Immature natural killer cell (primary cell): ENCODE measurements at regions not wholly inside any gene's neighbourhood (a gene's known extent, or its start where the extent isn't known, plus 50 kb on each side); places are given as distances from the start of the nearest gene placed in this dataset.

Source experiments
- DNase-seq, 3 donors: peaks; one replicate each; pipeline ENCODE4 v3.0.0; 2022; ENCODE audit warnings: mixed read lengths in 1 of 3
- H3K27ac Mint-ChIP-seq, 6 donors: one replicate each; pipeline ENCODE4 v1.8.0; 2020; ENCODE audit warnings: mixed read lengths in 6 of 6, mild to moderate bottlenecking in 5 of 6, inconsistent platforms in 4 of 6, moderate library complexity in 3 of 6
- H3K27me3 Mint-ChIP-seq, 3 donors: one replicate each; pipeline ENCODE4 v1.8.0; 2020 to 2021; ENCODE audit warnings: low read depth in 3 of 3, mild to moderate bottlenecking in 3 of 3, mixed read lengths in 3 of 3, moderate library complexity in 3 of 3, inconsistent platforms in 1 of 3
- H3K36me3 Mint-ChIP-seq, 3 donors: one replicate each; pipeline ENCODE4 v1.8.0; 2020; ENCODE audit warnings: mixed read lengths in 3 of 3, inconsistent platforms in 2 of 3, mild to moderate bottlenecking in 2 of 3
- H3K4me1 Mint-ChIP-seq, 2 donors: one replicate each; pipeline ENCODE4 v1.8.0; 2020; ENCODE audit warnings: inconsistent platforms in 2 of 2, mild to moderate bottlenecking in 2 of 2, mixed read lengths in 2 of 2, moderate library complexity in 1 of 2
- H3K4me3 Mint-ChIP-seq, 5 donors: one replicate each; pipeline ENCODE4 v1.8.0; 2020; ENCODE audit warnings: mild to moderate bottlenecking in 5 of 5, mixed read lengths in 5 of 5, inconsistent platforms in 3 of 5, moderate library complexity in 3 of 5
- H3K9me3 Mint-ChIP-seq, 6 donors: one replicate each; pipeline ENCODE4 v1.8.0; 2020; ENCODE audit warnings: mild to moderate bottlenecking in 6 of 6, mixed read lengths in 6 of 6, inconsistent platforms in 4 of 6, moderate library complexity in 3 of 6

GRCh38 chr5:84535281-84535680, 150.6 kb upstream of the EDIL3 start:
- DNase-seq, result no peak
- peaks cover 4 to 17% (median 8%) of the 10 kb centered on the region in 6 donors for H3K9me3 Mint-ChIP-seq
- H3K36me3 Mint-ChIP-seq, result peaks cover 0 to 3% (median 0%) of the 10 kb centered on the region in 3 donors
- H3K27ac Mint-ChIP-seq, result no peak overlapping the region
- H3K4me3 Mint-ChIP-seq, result no peak overlapping the region
- H3K4me1 Mint-ChIP-seq, result no peaks in the 10 kb centered on the region
- peaks cover 0 to 2% (median 1%) of the 10 kb centered on the region in 3 donors for H3K27me3 Mint-ChIP-seq

- H3K36me3 Mint-ChIP-seq, result peaks cover 0 to 3% (median 0%) of the 10 kb centered on the region in 3 donors
Measured at GRCh38 chr5:84524491-84524890, 139.8 kb upstream of the EDIL3 start.

GRCh38 chr5:84518862-84519261, 134.2 kb upstream of the EDIL3 start:
- no peak overlapping the region for H3K4me3 Mint-ChIP-seq
- DNase-seq, result no peak
- H3K36me3 Mint-ChIP-seq, result peaks cover 0 to 3% (median 0%) of the 10 kb centered on the region in 3 donors
- no peak overlapping the region for H3K27ac Mint-ChIP-seq
- H3K27me3 Mint-ChIP-seq, result peaks cover 0 to 2% (median 0%) of the 10 kb centered on the region in 3 donors
- H3K4me1 Mint-ChIP-seq, result no peaks in the 10 kb centered on the region
- peaks cover 19 to 44% (median 33%) of the 10 kb centered on the region in 6 donors for H3K9me3 Mint-ChIP-seq

More at GRCh38 chr5:84524491-84524890, 139.8 kb upstream of the EDIL3 start:
- Mint-ChIP-seq H3K27ac (no peak overlapping the region), H3K4me1 (no peaks in the 10 kb centered on the region), H3K27me3 (peaks cover 0 to 2% (median 0%) of the 10 kb centered on the region in 3 donors), H3K9me3 (peaks cover 10 to 35% (median 17%) of the 10 kb centered on the region in 6 donors), H3K4me3 (no peak overlapping the region)
- DNase-seq, result no peak

GRCh38 chr5:84518370-84518769, 133.7 kb upstream of the EDIL3 start:
- Mint-ChIP-seq H3K4me3 (no peak overlapping the region), H3K27ac (no peak overlapping the region), H3K9me3 (peaks cover 19 to 44% (median 34%) of the 10 kb centered on the region in 6 donors), H3K4me1 (no peaks in the 10 kb centered on the region), H3K27me3 (peaks cover 0 to 2% (median 0%) of the 10 kb centered on the region in 3 donors), H3K36me3 (peaks cover 0 to 3% (median 0%) of the 10 kb centered on the region in 3 donors)
- DNase-seq, result no peak

GRCh38 chr5:84506625-84507024, 121.9 kb upstream of the EDIL3 start:
- no peak overlapping the region for H3K4me3 Mint-ChIP-seq
- H3K4me1 Mint-ChIP-seq, result no peaks in the 10 kb centered on the region
- H3K36me3 Mint-ChIP-seq, result no peaks in the 10 kb centered on the region
- H3K9me3 Mint-ChIP-seq, result peaks cover 2 to 32% (median 13%) of the 10 kb centered on the region in 6 donors
- no peak for DNase-seq
- peaks cover 0 to 2% (median 0%) of the 10 kb centered on the region in 3 donors for H3K27me3 Mint-ChIP-seq
- no peak overlapping the region for H3K27ac Mint-ChIP-seq

- DNase-seq, result no peak
- no peak overlapping the region for H3K4me3 Mint-ChIP-seq
- H3K4me1 Mint-ChIP-seq, result no peaks in the 10 kb centered on the region
- H3K27me3 Mint-ChIP-seq, result no peaks in the 10 kb centered on the region
- H3K9me3 Mint-ChIP-seq, result peaks cover 7 to 29% (median 11%) of the 10 kb centered on the region in 6 donors
- H3K36me3 Mint-ChIP-seq, result no peaks in the 10 kb centered on the region
- no peak overlapping the region for H3K27ac Mint-ChIP-seq
Measured at GRCh38 chr5:84494453-84494852, 109.8 kb upstream of the EDIL3 start.

- Mint-ChIP-seq H3K4me3 (no peak overlapping the region), H3K27ac (no peak overlapping the region), H3K9me3 (peaks cover 5 to 45% (median 10%) of the 10 kb centered on the region in 6 donors), H3K36me3 (no peaks in the 10 kb centered on the region), H3K4me1 (no peaks in the 10 kb centered on the region), H3K27me3 (peaks cover 0 to 1% (median 0%) of the 10 kb centered on the region in 3 donors)
- no peak for DNase-seq
Measured at GRCh38 chr5:84487963-84488362, 103.3 kb upstream of the EDIL3 start.

GRCh38 chr5:84480873-84481637, 96.4 kb upstream of the EDIL3 start:
- Mint-ChIP-seq H3K36me3 (peaks cover 0 to 3% (median 0%) of the 10 kb centered on the region in 3 donors), H3K9me3 (peaks cover 0 to 36% (median 9%) of the 10 kb centered on the region in 6 donors), H3K4me3 (no peak overlapping the region), H3K27ac (no peak overlapping the region), H3K27me3 (peaks cover 0 to 1% (median 0%) of the 10 kb centered on the region in 3 donors), H3K4me1 (no peaks in the 10 kb centered on the region)
- DNase-seq, result no peak

- DNase-seq, result no peak
- H3K36me3 Mint-ChIP-seq, result peaks cover 0 to 3% (median 0%) of the 10 kb centered on the region in 3 donors
- peaks cover 0 to 1% (median 0%) of the 10 kb centered on the region in 3 donors for H3K27me3 Mint-ChIP-seq
- no peak overlapping the region for H3K27ac Mint-ChIP-seq
- no peaks in the 10 kb centered on the region for H3K4me1 Mint-ChIP-seq
- H3K4me3 Mint-ChIP-seq, result no peak overlapping the region
- H3K9me3 Mint-ChIP-seq, result peaks cover 7 to 47% (median 13%) of the 10 kb centered on the region in 6 donors
Measured at GRCh38 chr5:84478603-84479002, 93.9 kb upstream of the EDIL3 start.

- DNase-seq, result no peak
- H3K4me1 Mint-ChIP-seq, result no peaks in the 10 kb centered on the region
- H3K27ac Mint-ChIP-seq, result no peak overlapping the region
- H3K4me3 Mint-ChIP-seq, result no peak overlapping the region
- H3K9me3 Mint-ChIP-seq, result peaks cover 9 to 50% (median 13%) of the 10 kb centered on the region in 6 donors
- no peaks in the 10 kb centered on the region for H3K27me3 Mint-ChIP-seq
- peaks cover 0 to 3% (median 0%) of the 10 kb centered on the region in 3 donors for H3K36me3 Mint-ChIP-seq
Measured at GRCh38 chr5:84477485-84477884, 92.8 kb upstream of the EDIL3 start.

- Mint-ChIP-seq H3K36me3 (peaks cover 0 to 2% (median 0%) of the 10 kb centered on the region in 3 donors), H3K27me3 (no peaks in the 10 kb centered on the region), H3K4me3 (no peak overlapping the region), H3K4me1 (no peaks in the 10 kb centered on the region), H3K9me3 (peaks cover 17 to 49% (median 19%) of the 10 kb centered on the region in 6 donors), H3K27ac (no peak overlapping the region)
- no peak for DNase-seq
Measured at GRCh38 chr5:84474126-84474525, 89.4 kb upstream of the EDIL3 start.

GRCh38 chr5:84453405-84453804, 68.7 kb upstream of the EDIL3 start:
- Mint-ChIP-seq H3K4me3 (no peak overlapping the region), H3K27ac (no peak overlapping the region), H3K27me3 (peaks cover 0 to 2% (median 0%) of the 10 kb centered on the region in 3 donors), H3K36me3 (no peaks in the 10 kb centered on the region), H3K9me3 (peaks cover 4 to 40% (median 17%) of the 10 kb centered on the region in 6 donors), H3K4me1 (no peaks in the 10 kb centered on the region)
- no peak for DNase-seq

GRCh38 chr5:84450617-84451414, 66.1 kb upstream of the EDIL3 start:
- H3K4me3 Mint-ChIP-seq, result no peak overlapping the region
- no peaks in the 10 kb centered on the region for H3K36me3 Mint-ChIP-seq
- peaks cover 4 to 39% (median 16%) of the 10 kb centered on the region in 6 donors for H3K9me3 Mint-ChIP-seq
- DNase-seq, result no peak
- H3K27me3 Mint-ChIP-seq, result peaks cover 0 to under 1% (median 0%) of the 10 kb centered on the region in 3 donors
- no peak overlapping the region for H3K27ac Mint-ChIP-seq
- no peaks in the 10 kb centered on the region for H3K4me1 Mint-ChIP-seq
